Activated naive CD4-positive, alpha-beta T cell treated with anti-CD3 and anti-CD28 coated beads, Interleukin-2, amount 50 U/mL, for 24 hours (primary cell): ENCODE measurements at regions not wholly inside any gene's neighbourhood (a gene's known extent, or its start where the extent isn't known, plus 50 kb on each side); places are given as distances from the start of the nearest gene placed in this dataset.

ENCODE experiments used
- H3K27ac Mint-ChIP-seq: one replicate; pipeline ENCODE4 v1.8.0; 2021; ENCODE audit warnings: mild to moderate bottlenecking, mixed read lengths
- H3K27me3 Mint-ChIP-seq: one replicate; pipeline ENCODE4 v1.8.0; 2021; ENCODE audit warnings: mixed read lengths
- H3K36me3 Mint-ChIP-seq: one replicate; pipeline ENCODE4 v1.8.0; 2021; ENCODE audit warnings: mixed read lengths
- H3K4me1 Mint-ChIP-seq: one replicate; pipeline ENCODE4 v1.8.0; 2021; ENCODE audit warnings: mixed read lengths
- H3K4me3 Mint-ChIP-seq: one replicate; pipeline ENCODE4 v1.8.0; 2021; ENCODE audit warnings: mild to moderate bottlenecking, mixed read lengths
- H3K9me3 Mint-ChIP-seq: one replicate; pipeline ENCODE4 v1.8.0; 2021; ENCODE audit warnings: mixed read lengths

GRCh38 chr14:82854901-82855300 is 1321.2 kb upstream of the SEL1L start:
- peaks cover 15% of the 10 kb centered on the region for H3K9me3 Mint-ChIP-seq
- H3K4me1 Mint-ChIP-seq, result no peaks in the 10 kb centered on the region
- no peaks in the 10 kb centered on the region for H3K27me3 Mint-ChIP-seq
- H3K4me3 Mint-ChIP-seq, result no peak overlapping the region
- no peaks in the 10 kb centered on the region for H3K36me3 Mint-ChIP-seq
- no peak overlapping the region for H3K27ac Mint-ChIP-seq

GRCh38 chr14:82855912-82856391 is 1322.3 kb upstream of the SEL1L start:
- Mint-ChIP-seq H3K27me3 (no peaks in the 10 kb centered on the region), H3K9me3 (peaks cover 15% of the 10 kb centered on the region), H3K4me3 (no peak overlapping the region), H3K4me1 (no peaks in the 10 kb centered on the region), H3K36me3 (no peaks in the 10 kb centered on the region), H3K27ac (no peak overlapping the region)

- H3K4me3 Mint-ChIP-seq, result no peak overlapping the region
- peaks cover 27% of the 10 kb centered on the region for H3K9me3 Mint-ChIP-seq
- H3K4me1 Mint-ChIP-seq, result no peaks in the 10 kb centered on the region
- no peaks in the 10 kb centered on the region for H3K27me3 Mint-ChIP-seq
- no peak overlapping the region for H3K27ac Mint-ChIP-seq
- H3K36me3 Mint-ChIP-seq, result no peaks in the 10 kb centered on the region
Observed at GRCh38 chr14:82861313-82861712, 1327.7 kb upstream of the SEL1L start.

GRCh38 chr14:82872494-82872893 is 1338.8 kb upstream of the SEL1L start:
- no peak overlapping the region for H3K4me3 Mint-ChIP-seq
- H3K4me1 Mint-ChIP-seq, result no peaks in the 10 kb centered on the region
- no peak overlapping the region for H3K27ac Mint-ChIP-seq
- H3K9me3 Mint-ChIP-seq, result no peaks in the 10 kb centered on the region
- no peaks in the 10 kb centered on the region for H3K27me3 Mint-ChIP-seq
- no peaks in the 10 kb centered on the region for H3K36me3 Mint-ChIP-seq

GRCh38 chr14:82878951-82879350 is 1345.3 kb upstream of the SEL1L start:
- Mint-ChIP-seq H3K4me3 (no peak overlapping the region), H3K4me1 (no peaks in the 10 kb centered on the region), H3K27me3 (no peaks in the 10 kb centered on the region), H3K27ac (no peak overlapping the region), H3K36me3 (no peaks in the 10 kb centered on the region), H3K9me3 (peaks cover 13% of the 10 kb centered on the region)

GRCh38 chr14:82879949-82880535 is 1346.4 kb upstream of the SEL1L start:
- Mint-ChIP-seq H3K4me3 (no peak overlapping the region), H3K4me1 (no peaks in the 10 kb centered on the region), H3K27ac (no peak overlapping the region), H3K9me3 (peaks cover 13% of the 10 kb centered on the region), H3K27me3 (no peaks in the 10 kb centered on the region), H3K36me3 (no peaks in the 10 kb centered on the region)

- Mint-ChIP-seq H3K9me3 (peaks cover 23% of the 10 kb centered on the region), H3K4me1 (no peaks in the 10 kb centered on the region), H3K27me3 (no peaks in the 10 kb centered on the region), H3K27ac (no peak overlapping the region), H3K36me3 (no peaks in the 10 kb centered on the region), H3K4me3 (no peak overlapping the region)
Observed at GRCh38 chr14:82886670-82887069, 1353.0 kb upstream of the SEL1L start.

- H3K36me3 Mint-ChIP-seq, result no peaks in the 10 kb centered on the region
- no peak overlapping the region for H3K4me3 Mint-ChIP-seq
Observed at GRCh38 chr14:82889701-82890100, 1356.0 kb upstream of the SEL1L start.

GRCh38 chr14:82896476-82896875 is 1362.8 kb upstream of the SEL1L start:
- no peaks in the 10 kb centered on the region for H3K27me3 Mint-ChIP-seq
- no peaks in the 10 kb centered on the region for H3K4me1 Mint-ChIP-seq
- H3K36me3 Mint-ChIP-seq, result no peaks in the 10 kb centered on the region
- H3K9me3 Mint-ChIP-seq, result peaks cover 14% of the 10 kb centered on the region
- no peak overlapping the region for H3K27ac Mint-ChIP-seq
- H3K4me3 Mint-ChIP-seq, result no peak overlapping the region

More at GRCh38 chr14:82889701-82890100, 1356.0 kb upstream of the SEL1L start:
- Mint-ChIP-seq H3K27me3 (no peaks in the 10 kb centered on the region), H3K4me1 (no peaks in the 10 kb centered on the region), H3K27ac (no peak overlapping the region), H3K9me3 (peaks cover 18% of the 10 kb centered on the region)

- Mint-ChIP-seq H3K27me3 (no peaks in the 10 kb centered on the region), H3K4me1 (no peaks in the 10 kb centered on the region), H3K27ac (no peak overlapping the region), H3K4me3 (no peak overlapping the region), H3K9me3 (peaks cover 15% of the 10 kb centered on the region), H3K36me3 (no peaks in the 10 kb centered on the region)
Observed at GRCh38 chr14:82897469-82898308, 1364.0 kb upstream of the SEL1L start.

GRCh38 chr14:82905762-82906161 is 1372.1 kb upstream of the SEL1L start:
- Mint-ChIP-seq H3K36me3 (no peaks in the 10 kb centered on the region), H3K9me3 (peaks cover 42% of the 10 kb centered on the region), H3K27ac (no peak overlapping the region), H3K4me3 (no peak overlapping the region), H3K27me3 (peaks cover 2% of the 10 kb centered on the region), H3K4me1 (no peaks in the 10 kb centered on the region)

- no peaks in the 10 kb centered on the region for H3K36me3 Mint-ChIP-seq
- H3K9me3 Mint-ChIP-seq, result peaks cover 37% of the 10 kb centered on the region
- peaks cover 2% of the 10 kb centered on the region for H3K27me3 Mint-ChIP-seq
- H3K4me3 Mint-ChIP-seq, result no peak overlapping the region
- no peaks in the 10 kb centered on the region for H3K4me1 Mint-ChIP-seq
- no peak overlapping the region for H3K27ac Mint-ChIP-seq
Observed at GRCh38 chr14:82911930-82912329, 1378.3 kb upstream of the SEL1L start.

- Mint-ChIP-seq H3K27me3 (no peaks in the 10 kb centered on the region), H3K4me1 (no peaks in the 10 kb centered on the region), H3K27ac (no peak overlapping the region), H3K36me3 (no peaks in the 10 kb centered on the region), H3K4me3 (no peak overlapping the region), H3K9me3 (peaks cover 26% of the 10 kb centered on the region)
Observed at GRCh38 chr14:82913396-82913795, 1379.7 kb upstream of the SEL1L start.

GRCh38 chr14:82915381-82915780 is 1381.7 kb upstream of the SEL1L start:
- H3K36me3 Mint-ChIP-seq, result no peaks in the 10 kb centered on the region
- no peaks in the 10 kb centered on the region for H3K27me3 Mint-ChIP-seq
- H3K4me3 Mint-ChIP-seq, result no peak overlapping the region
- no peaks in the 10 kb centered on the region for H3K4me1 Mint-ChIP-seq
- peaks cover 21% of the 10 kb centered on the region for H3K9me3 Mint-ChIP-seq
- H3K27ac Mint-ChIP-seq, result no peak overlapping the region

- no peaks in the 10 kb centered on the region for H3K27me3 Mint-ChIP-seq
- H3K9me3 Mint-ChIP-seq, result no peaks in the 10 kb centered on the region
- no peaks in the 10 kb centered on the region for H3K4me1 Mint-ChIP-seq
- H3K36me3 Mint-ChIP-seq, result no peaks in the 10 kb centered on the region
- H3K27ac Mint-ChIP-seq, result no peak overlapping the region
- H3K4me3 Mint-ChIP-seq, result no peak overlapping the region
Observed at GRCh38 chr14:82935691-82936090, 1402.0 kb upstream of the SEL1L start.

GRCh38 chr14:82951171-82951570 is 1417.5 kb upstream of the SEL1L start:
- Mint-ChIP-seq H3K9me3 (peaks cover 18% of the 10 kb centered on the region), H3K4me1 (no peaks in the 10 kb centered on the region), H3K4me3 (no peak overlapping the region), H3K36me3 (no peaks in the 10 kb centered on the region), H3K27me3 (no peaks in the 10 kb centered on the region), H3K27ac (no peak overlapping the region)
